ENCODE measurements at regions not wholly inside any gene's neighbourhood (a gene's known extent, or its start where the extent isn't known, plus 50 kb on each side); places are given as distances from the start of the nearest gene placed in this dataset.

- Histone ChIP-seq H3K4me3 (ENCODE audit: low read depth in 1 of 3, low read length in 3 of 3) (no peak overlapping the region), H3K9me3 (ENCODE audit: control insufficient read depth in 2 of 2, insufficient read depth in 1 of 2, low read depth in 1 of 2, low read length in 1 of 2) (no peaks in the 10 kb centered on the region), H3K27ac (ENCODE audit: low read depth in 1 of 3, low read length in 2 of 3) (no peak overlapping the region), H3K4me1 (ENCODE audit: control insufficient read depth in 3 of 3, insufficient read depth in 2 of 3, low read depth in 1 of 3, low read length in 2 of 3) (no peaks in the 10 kb centered on the region), H3K27me3 (ENCODE audit: control insufficient read depth in 3 of 3, insufficient read depth in 3 of 3, low read length in 3 of 3) (peaks cover 0 to 3% (median 0%) of the 10 kb centered on the region in 3 donors), H3K36me3 (ENCODE audit: control insufficient read depth in 3 of 3, insufficient read depth in 2 of 3, low read depth in 1 of 3, low read length in 3 of 3) (no peaks in the 10 kb centered on the region)
- 82 to 86% (median 83%) methylated on average over 12 to 13 of the region's 13 CpGs for WGBS, 3 donors
- DNase-seq (no peak), FAIRE-seq (no peak)
Observed at GRCh38 chr10:71124921-71125748, 87.2 kb upstream of the UNC5B start.

- no peaks in the 10 kb centered on the region for H3K36me3 ChIP-seq (ENCODE audit: control insufficient read depth in 3 of 3, insufficient read depth in 2 of 3, low read depth in 1 of 3, low read length in 3 of 3)
- no peak for FAIRE-seq
- H3K9me3 ChIP-seq (ENCODE audit: control insufficient read depth in 2 of 2, insufficient read depth in 1 of 2, low read depth in 1 of 2, low read length in 1 of 2), result no peaks in the 10 kb centered on the region
- 74 to 75% (median 74%) methylated on average over 4 of the region's 4 CpGs for WGBS, 3 donors
- no peaks in the 10 kb centered on the region for H3K4me1 ChIP-seq (ENCODE audit: control insufficient read depth in 3 of 3, insufficient read depth in 2 of 3, low read depth in 1 of 3, low read length in 2 of 3)
- no peak for DNase-seq
- H3K27me3 ChIP-seq (ENCODE audit: control insufficient read depth in 3 of 3, insufficient read depth in 3 of 3, low read length in 3 of 3), result peaks cover 0 to 3% (median 0%) of the 10 kb centered on the region in 3 donors
- no peak overlapping the region for H3K4me3 ChIP-seq (ENCODE audit: low read depth in 1 of 3, low read length in 3 of 3)
- H3K27ac ChIP-seq (ENCODE audit: low read depth in 1 of 3, low read length in 2 of 3), result no peak overlapping the region
Observed at GRCh38 chr10:71125749-71126107, 86.6 kb upstream of the UNC5B start.

DNA sequence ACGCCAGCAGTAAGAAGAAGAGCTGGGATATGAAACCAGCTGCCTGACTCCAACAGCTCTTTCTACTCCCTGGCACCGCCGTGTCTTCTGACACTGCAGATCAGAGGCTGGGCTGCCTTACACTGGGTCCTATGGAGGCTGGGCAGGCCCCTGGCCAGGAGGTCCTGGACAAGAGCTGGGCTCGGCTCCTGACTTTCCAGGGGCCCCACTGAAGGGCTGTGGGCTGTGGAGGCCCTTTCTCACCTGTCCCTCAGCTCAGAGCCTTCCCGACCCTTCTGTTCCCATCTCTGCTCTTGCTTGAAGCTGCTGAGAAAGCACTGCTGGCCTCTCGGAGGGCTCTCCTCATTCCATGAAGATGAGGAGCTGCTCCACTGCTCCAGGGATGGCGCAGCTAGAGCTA, 85.9 kb upstream of the UNC5B start:
- no peak overlapping the region for H3K27ac ChIP-seq (ENCODE audit: low read depth in 1 of 3, low read length in 2 of 3)
- H3K36me3 ChIP-seq (ENCODE audit: control insufficient read depth in 3 of 3, insufficient read depth in 2 of 3, low read depth in 1 of 3, low read length in 3 of 3), result no peaks in the 10 kb centered on the region
- DNase-seq, result no peak
- H3K4me3 ChIP-seq (ENCODE audit: low read depth in 1 of 3, low read length in 3 of 3), result no peak overlapping the region
- no peaks in the 10 kb centered on the region for H3K4me1 ChIP-seq (ENCODE audit: control insufficient read depth in 3 of 3, insufficient read depth in 2 of 3, low read depth in 1 of 3, low read length in 2 of 3)
- H3K9me3 ChIP-seq (ENCODE audit: control insufficient read depth in 2 of 2, insufficient read depth in 1 of 2, low read depth in 1 of 2, low read length in 1 of 2), result no peaks in the 10 kb centered on the region
- 64 to 69% (median 65%) methylated on average over 7 of the region's 7 CpGs for WGBS, 3 donors
- peaks cover 0 to 3% (median 0%) of the 10 kb centered on the region in 3 donors for H3K27me3 ChIP-seq (ENCODE audit: control insufficient read depth in 3 of 3, insufficient read depth in 3 of 3, low read length in 3 of 3)
- FAIRE-seq, result no peak

DNA sequence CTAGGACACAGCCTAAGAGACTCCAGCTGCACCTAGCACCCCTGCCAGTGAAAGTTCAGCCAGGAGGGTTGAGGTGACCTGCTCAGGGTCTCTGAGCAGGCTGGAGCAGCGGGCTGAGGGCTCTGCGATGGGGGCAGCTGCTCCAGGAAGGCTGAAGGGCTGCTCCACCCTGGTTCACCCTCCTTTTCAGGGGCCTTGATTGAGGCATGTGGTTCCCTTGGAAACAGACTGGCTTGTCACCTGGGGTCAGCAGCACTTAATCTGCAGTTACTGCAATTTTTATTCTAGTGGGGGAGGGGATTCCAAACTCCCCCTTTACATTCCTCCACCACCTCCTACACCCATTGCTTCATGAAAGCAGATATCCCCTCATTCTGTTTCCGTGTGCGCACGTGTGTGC, 85.3 kb upstream of the UNC5B start:
- WGBS, 3 donors, result 80 to 93% (median 84%) methylated on average over 5 of the region's 5 CpGs
- Histone ChIP-seq H3K27ac (ENCODE audit: low read depth in 1 of 3, low read length in 2 of 3) (no peak overlapping the region), H3K9me3 (ENCODE audit: control insufficient read depth in 2 of 2, insufficient read depth in 1 of 2, low read depth in 1 of 2, low read length in 1 of 2) (no peaks in the 10 kb centered on the region), H3K4me1 (ENCODE audit: control insufficient read depth in 3 of 3, insufficient read depth in 2 of 3, low read depth in 1 of 3, low read length in 2 of 3) (no peaks in the 10 kb centered on the region), H3K27me3 (ENCODE audit: control insufficient read depth in 3 of 3, insufficient read depth in 3 of 3, low read length in 3 of 3) (peaks cover 0 to 3% (median 0%) of the 10 kb centered on the region in 3 donors), H3K4me3 (ENCODE audit: low read depth in 1 of 3, low read length in 3 of 3) (no peak overlapping the region), H3K36me3 (ENCODE audit: control insufficient read depth in 3 of 3, insufficient read depth in 2 of 3, low read depth in 1 of 3, low read length in 3 of 3) (no peaks in the 10 kb centered on the region)
- no peak for FAIRE-seq
- DNase-seq, result no peak

DNA sequence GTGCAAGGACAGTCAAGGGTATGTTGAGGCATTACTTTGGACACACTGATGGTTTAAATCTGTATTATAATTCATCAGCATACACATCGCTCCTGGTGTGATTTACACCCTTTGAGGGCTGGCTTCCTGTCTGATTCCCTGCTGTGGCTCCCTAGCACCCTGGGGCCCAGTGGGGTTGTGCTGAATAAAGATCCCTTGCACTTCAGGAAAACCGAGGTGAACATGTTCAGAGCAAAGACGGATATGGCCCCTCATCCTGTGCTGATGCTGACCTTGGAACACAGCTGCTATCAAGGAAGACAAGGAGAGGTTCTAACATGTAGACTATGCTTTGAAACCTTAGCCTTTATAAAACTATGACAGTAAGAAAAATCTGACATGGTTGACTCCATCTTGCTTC, 84.6 kb upstream of the UNC5B start:
- DNase-seq, result no peak
- 73 to 83% (median 82%) methylated on average over 3 of the region's 3 CpGs for WGBS, 3 donors
- Histone ChIP-seq H3K36me3 (ENCODE audit: control insufficient read depth in 3 of 3, insufficient read depth in 2 of 3, low read depth in 1 of 3, low read length in 3 of 3) (no peaks in the 10 kb centered on the region), H3K27me3 (ENCODE audit: control insufficient read depth in 3 of 3, insufficient read depth in 3 of 3, low read length in 3 of 3) (peaks cover 0 to 3% (median 0%) of the 10 kb centered on the region in 3 donors), H3K4me1 (ENCODE audit: control insufficient read depth in 3 of 3, insufficient read depth in 2 of 3, low read depth in 1 of 3, low read length in 2 of 3) (no peaks in the 10 kb centered on the region), H3K27ac (ENCODE audit: low read depth in 1 of 3, low read length in 2 of 3) (no peak overlapping the region), H3K4me3 (ENCODE audit: low read depth in 1 of 3, low read length in 3 of 3) (no peak overlapping the region), H3K9me3 (ENCODE audit: control insufficient read depth in 2 of 2, insufficient read depth in 1 of 2, low read depth in 1 of 2, low read length in 1 of 2) (no peaks in the 10 kb centered on the region)
- no peak for FAIRE-seq

- H3K27ac ChIP-seq (ENCODE audit: low read depth in 1 of 3, low read length in 2 of 3), result no peak overlapping the region
- no peak overlapping the region for H3K4me3 ChIP-seq (ENCODE audit: low read depth in 1 of 3, low read length in 3 of 3)
- DNase-seq (peak in 1 of 2 donors; percentile 31), FAIRE-seq (no peak)
- WGBS, 3 donors, result 17 to 28% (median 20%) methylated on average over 7 of the region's 7 CpGs
- peaks cover 0 to 3% (median 0%) of the 10 kb centered on the region in 3 donors for H3K27me3 ChIP-seq (ENCODE audit: control insufficient read depth in 3 of 3, insufficient read depth in 3 of 3, low read length in 3 of 3)
- H3K36me3 ChIP-seq (ENCODE audit: control insufficient read depth in 3 of 3, insufficient read depth in 2 of 3, low read depth in 1 of 3, low read length in 3 of 3), result no peaks in the 10 kb centered on the region
- no peaks in the 10 kb centered on the region for H3K9me3 ChIP-seq (ENCODE audit: control insufficient read depth in 2 of 2, insufficient read depth in 1 of 2, low read depth in 1 of 2, low read length in 1 of 2)
- H3K4me1 ChIP-seq (ENCODE audit: control insufficient read depth in 3 of 3, insufficient read depth in 2 of 3, low read depth in 1 of 3, low read length in 2 of 3), result no peaks in the 10 kb centered on the region
Observed at GRCh38 chr10:71128311-71128980, 83.9 kb upstream of the UNC5B start.

DNA sequence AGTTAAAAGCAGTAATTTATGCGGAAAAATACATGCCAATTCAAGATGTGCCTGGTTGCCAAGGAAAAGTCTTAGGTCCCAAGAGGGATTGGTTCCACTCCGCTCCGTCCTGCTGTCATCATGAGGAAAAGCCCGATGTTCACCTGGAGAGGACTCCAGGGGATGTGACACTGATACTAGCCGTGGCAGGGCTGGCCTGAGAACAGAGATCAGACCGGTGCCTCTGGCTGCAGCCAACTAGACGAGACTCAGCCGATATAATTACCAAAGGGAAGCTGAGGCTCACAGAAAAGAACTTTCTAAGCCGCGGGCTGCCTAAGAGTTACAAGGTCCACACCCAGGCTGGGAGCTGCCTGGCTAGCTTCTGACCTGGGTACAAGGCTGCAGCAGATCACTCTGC, 81.3 kb upstream of the UNC5B start:
- Histone ChIP-seq H3K27ac (ENCODE audit: low read depth in 1 of 3, low read length in 2 of 3) (no peak overlapping the region), H3K36me3 (ENCODE audit: control insufficient read depth in 3 of 3, insufficient read depth in 2 of 3, low read depth in 1 of 3, low read length in 3 of 3) (no peaks in the 10 kb centered on the region), H3K4me1 (ENCODE audit: control insufficient read depth in 3 of 3, insufficient read depth in 2 of 3, low read depth in 1 of 3, low read length in 2 of 3) (no peaks in the 10 kb centered on the region), H3K9me3 (ENCODE audit: control insufficient read depth in 2 of 2, insufficient read depth in 1 of 2, low read depth in 1 of 2, low read length in 1 of 2) (no peaks in the 10 kb centered on the region), H3K27me3 (ENCODE audit: control insufficient read depth in 3 of 3, insufficient read depth in 3 of 3, low read length in 3 of 3) (no peaks in the 10 kb centered on the region), H3K4me3 (ENCODE audit: low read depth in 1 of 3, low read length in 3 of 3) (no peak overlapping the region)
- no peak for FAIRE-seq
- no peak for DNase-seq
- 76 to 83% (median 82%) methylated on average over 10 of the region's 10 CpGs for WGBS, 3 donors

- no peak for DNase-seq
- 52 to 84% (median 69%) methylated on average over 4 of the region's 4 CpGs for WGBS, 3 donors
- no peak overlapping the region for H3K27ac ChIP-seq (ENCODE audit: low read depth in 1 of 3, low read length in 2 of 3)
- FAIRE-seq, result no peak
- no peak overlapping the region for H3K4me3 ChIP-seq (ENCODE audit: low read depth in 1 of 3, low read length in 3 of 3)
- H3K36me3 ChIP-seq (ENCODE audit: control insufficient read depth in 3 of 3, insufficient read depth in 2 of 3, low read depth in 1 of 3, low read length in 3 of 3), result no peaks in the 10 kb centered on the region
- H3K9me3 ChIP-seq (ENCODE audit: control insufficient read depth in 2 of 2, insufficient read depth in 1 of 2, low read depth in 1 of 2, low read length in 1 of 2), result no peaks in the 10 kb centered on the region
- H3K4me1 ChIP-seq (ENCODE audit: control insufficient read depth in 3 of 3, insufficient read depth in 2 of 3, low read depth in 1 of 3, low read length in 2 of 3), result no peaks in the 10 kb centered on the region
- H3K27me3 ChIP-seq (ENCODE audit: control insufficient read depth in 3 of 3, insufficient read depth in 3 of 3, low read length in 3 of 3), result no peaks in the 10 kb centered on the region
Observed at GRCh38 chr10:71131508-71132088, 80.8 kb upstream of the UNC5B start.
